ENCODE measurements at regions not wholly inside any gene's neighbourhood (a gene's known extent, or its start where the extent isn't known, plus 50 kb on each side); places are given as distances from the start of the nearest gene placed in this dataset.

GRCh38 chr5:155430192-155430591 is 416.6 kb downstream of the KIF4B start:
- no peak for DNase-seq

DNA sequence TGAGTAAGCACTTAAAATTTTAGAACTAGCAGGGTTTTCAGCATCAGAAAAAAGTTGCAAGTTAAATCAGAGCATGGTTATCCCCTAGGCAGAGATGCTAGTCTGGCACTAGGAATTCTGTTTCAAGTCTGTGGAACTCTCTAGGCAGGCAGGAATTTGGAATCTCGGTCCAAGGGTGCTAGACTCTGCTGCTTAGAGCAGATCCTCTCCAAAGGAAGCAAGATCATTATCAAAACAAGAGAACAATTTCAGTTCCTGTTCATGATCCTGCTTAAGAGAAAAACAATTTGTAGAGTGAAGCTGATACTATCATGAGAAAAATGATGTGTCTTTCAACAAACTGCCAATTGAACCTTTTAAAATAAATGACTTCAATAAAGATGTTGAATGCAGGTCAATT is 420.7 kb downstream of the KIF4B start:
- DNase-seq: no peak

DNA sequence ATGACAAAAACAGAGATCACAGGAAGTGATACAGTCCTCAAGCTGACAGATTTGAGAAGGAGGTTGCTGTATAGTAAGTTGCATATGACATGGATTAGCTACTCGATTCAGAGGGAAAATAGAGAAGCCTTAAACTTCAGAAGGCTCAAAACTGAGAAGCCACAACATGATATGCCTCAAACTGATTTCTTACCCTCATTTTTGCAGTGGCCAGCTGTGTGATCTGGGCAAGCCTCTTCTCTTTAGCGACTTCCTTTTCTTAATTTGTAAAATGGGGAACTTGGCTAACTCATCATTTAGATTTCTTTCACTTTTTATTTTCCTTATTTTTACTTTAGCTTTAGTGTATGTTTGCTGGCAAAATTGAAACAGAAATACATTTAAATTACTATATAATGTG is 421.1 kb downstream of the KIF4B start:
- DNase-seq: no peak

DNA sequence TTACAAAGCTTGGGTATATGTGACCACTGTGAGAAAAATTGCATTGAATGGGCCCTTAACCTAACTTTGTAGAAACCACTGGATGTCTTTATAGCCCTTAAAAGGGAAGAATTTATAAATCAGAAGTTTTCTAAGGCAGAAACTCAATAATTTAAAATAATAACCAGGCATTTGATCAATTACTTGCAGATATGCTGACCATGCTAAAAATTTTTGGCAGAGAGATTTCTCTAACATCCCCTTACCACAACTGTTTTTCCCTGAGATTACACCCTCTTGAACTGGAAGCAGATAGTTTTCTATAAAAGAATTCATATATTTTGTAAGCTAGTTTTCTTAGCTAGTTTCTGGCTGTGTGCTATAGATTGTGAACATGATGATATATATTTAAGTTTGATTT is 428.3 kb downstream of the KIF4B start:
- no peak for DNase-seq

GRCh38 chr5:155451106-155451505 is 437.6 kb downstream of the KIF4B start:
- DNase-seq: no peak

DNA sequence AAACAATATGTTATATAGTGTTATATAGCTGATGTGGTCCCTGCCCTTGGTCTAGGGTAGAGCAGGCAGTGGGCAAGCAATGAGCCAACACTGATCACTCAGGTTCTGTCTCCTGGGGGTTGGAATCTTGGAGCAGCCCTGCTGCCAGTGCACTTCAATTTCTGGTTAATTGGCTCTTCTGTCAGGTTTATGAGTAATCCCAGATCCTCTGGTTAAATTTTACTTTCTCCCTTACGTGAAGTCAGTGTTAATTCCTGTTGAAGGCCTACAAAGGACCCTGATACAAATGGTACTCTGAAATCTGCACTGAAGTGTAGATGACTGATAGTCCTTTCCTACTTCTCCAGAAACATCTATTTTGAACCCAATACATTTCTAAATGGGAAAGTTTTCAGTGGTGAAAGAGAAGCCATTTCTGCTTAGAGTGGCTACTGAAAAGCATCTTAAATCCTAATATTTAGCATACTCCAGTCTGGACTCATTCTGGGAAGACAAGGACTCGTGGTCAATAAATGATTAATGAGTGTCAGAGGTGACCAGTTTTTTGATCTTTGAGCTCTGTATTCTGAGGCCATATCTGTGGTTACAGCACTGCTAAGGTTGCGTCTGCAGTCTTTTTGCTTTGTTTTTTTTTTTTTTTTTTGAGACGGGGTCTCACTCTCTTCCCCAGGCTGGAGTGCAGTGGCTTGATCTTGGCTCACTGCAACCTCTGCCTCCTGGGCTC is 442.4 kb downstream of the KIF4B start:
- no peak for DNase-seq

DNA sequence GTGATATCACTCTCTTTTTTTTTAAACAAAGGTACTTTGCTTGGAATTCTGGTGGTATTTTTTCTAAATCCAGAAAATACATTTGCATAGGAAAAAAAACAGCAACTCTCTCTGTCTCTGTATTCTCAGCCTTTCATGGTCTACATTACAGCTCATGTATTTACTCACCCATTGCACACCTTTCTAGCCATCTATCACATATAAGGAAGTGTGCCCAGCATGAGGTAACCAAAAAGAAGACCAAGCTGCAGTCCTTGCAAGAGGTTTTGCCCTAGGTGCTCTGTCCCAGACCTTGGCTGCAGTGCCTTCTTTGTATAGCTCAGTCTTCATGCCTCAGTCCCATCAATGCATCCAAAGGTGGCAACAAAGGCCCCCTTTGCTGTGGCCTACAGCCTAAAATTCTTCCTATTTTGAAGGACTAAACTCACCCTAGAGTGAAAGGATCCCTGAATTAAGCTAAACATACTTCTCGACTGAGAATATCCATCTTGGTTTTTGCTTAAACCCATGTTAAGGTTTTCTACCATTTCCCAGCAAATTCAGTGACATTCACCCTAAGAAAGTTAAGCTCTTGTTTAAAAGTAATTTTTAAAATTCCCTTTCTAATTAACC is 446.4 kb downstream of the KIF4B start:
- DNase-seq: no peak

GRCh38 chr5:155460501-155460931 is 447.0 kb downstream of the KIF4B start:
- no peak for DNase-seq

DNA sequence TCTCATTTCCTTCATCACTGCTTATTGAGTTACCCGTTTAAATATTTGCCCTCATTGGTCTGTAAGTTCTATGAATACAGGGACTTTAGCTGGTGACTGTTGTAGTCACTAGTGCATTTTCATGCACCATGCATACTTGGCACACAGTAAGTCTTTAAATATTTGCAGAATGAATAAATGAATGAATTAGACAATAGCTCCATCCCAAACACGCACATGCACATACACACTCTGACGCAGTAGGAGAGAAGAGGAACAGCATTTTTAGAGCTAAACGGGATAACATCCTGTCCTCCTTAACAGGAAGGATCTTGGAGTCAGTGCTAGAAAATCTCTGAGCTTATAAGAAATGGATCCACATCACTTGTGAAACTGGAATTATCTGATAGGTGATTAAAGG is 447.7 kb downstream of the KIF4B start:
- no peak for DNase-seq

DNA sequence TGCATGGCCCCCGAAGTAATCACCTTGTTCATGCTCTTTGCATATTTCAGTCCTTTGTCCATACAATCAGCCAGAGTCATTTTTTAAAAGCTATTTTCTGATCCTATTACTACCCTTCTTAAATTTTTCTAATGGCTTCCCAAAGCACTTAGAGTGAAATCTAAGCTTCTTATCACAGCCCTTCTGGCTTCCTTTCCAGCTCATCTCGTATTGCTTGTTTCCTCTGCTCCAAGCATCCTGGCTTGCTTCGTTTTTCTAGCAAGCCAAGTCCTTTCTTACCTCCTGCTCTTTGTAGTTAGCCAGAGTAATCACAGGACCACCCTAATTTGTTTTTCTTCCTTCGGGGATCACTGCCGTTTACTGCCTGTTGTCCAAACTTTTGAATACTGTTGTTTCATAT is 453.3 kb downstream of the KIF4B start:
- DNase-seq: no peak

DNA sequence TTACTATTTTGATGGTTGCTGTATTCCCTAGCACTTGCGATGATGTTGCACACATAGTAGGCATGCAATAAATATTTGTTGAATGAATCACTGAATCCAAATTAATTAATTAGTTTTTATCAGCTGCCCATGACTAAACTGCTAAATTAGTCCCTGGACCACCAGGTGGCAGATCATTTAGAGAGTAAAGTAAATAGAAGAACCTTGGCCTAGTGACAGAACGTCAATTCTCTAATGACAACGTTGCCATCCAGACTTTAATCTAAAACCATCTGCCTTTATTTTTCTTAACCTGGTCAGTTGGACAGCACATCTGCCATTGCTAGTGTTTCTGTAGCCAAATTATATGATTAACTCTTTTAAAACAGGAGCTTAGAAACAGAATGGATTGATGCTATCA is 457.5 kb downstream of the KIF4B start:
- DNase-seq: no peak

- no peak for DNase-seq
Measured at GRCh38 chr5:155472780-155473179, 459.2 kb downstream of the KIF4B start.

DNA sequence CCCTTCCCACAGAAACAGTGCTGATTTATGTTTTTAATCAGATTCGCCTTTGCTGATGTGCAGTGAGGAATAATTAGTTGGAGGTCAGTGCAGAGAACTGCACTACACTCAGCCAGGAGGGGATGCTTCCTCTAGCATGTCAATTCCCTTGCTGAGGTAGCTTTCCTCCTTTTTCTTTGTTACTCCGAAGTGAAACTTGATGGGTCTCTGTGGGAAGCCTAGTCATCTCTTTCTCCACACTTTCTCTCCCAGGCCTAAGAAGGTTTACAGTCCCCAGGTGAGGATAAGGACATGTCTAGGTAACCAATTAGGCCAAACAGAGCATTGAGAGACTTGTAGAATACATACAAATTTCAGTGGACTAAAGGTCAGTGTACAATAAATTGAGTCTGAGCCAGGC is 461.8 kb downstream of the KIF4B start:
- DNase-seq: no peak

- DNase-seq: no peak
Measured at GRCh38 chr5:155480731-155481131, 467.2 kb downstream of the KIF4B start.

- DNase-seq: no peak
Measured at GRCh38 chr5:155481182-155481581, 467.6 kb downstream of the KIF4B start.

- no peak for DNase-seq
Measured at GRCh38 chr5:155482428-155482827, 468.9 kb downstream of the KIF4B start.

- DNase-seq: peak; percentile 24
Measured at GRCh38 chr5:155485386-155485785, 471.8 kb downstream of the KIF4B start.

GRCh38 chr5:155489949-155490348 is 476.4 kb downstream of the KIF4B start:
- DNase-seq: no peak

GRCh38 chr5:155492191-155492590 is 478.6 kb downstream of the KIF4B start:
- DNase-seq: no peak

DNA sequence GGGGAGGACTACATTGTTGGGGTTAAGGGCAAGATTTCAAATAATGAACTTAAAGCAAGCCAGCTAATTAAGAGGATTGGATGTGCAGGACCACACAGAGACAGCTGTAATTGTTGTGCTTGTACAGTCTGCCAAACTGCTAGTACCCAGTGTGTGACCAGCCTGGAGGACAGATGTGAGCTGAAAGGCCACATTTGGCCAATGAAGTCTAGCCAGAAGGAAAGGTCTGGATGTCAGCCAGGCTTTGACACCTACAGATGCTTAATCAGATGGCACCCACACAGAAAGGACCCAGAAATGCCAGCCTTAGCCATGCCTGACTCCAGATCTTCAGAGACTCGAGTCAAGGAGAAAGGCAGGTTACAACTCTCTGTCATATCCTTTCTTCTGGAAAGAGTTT is 491.1 kb downstream of the KIF4B start:
- no peak for DNase-seq

DNA sequence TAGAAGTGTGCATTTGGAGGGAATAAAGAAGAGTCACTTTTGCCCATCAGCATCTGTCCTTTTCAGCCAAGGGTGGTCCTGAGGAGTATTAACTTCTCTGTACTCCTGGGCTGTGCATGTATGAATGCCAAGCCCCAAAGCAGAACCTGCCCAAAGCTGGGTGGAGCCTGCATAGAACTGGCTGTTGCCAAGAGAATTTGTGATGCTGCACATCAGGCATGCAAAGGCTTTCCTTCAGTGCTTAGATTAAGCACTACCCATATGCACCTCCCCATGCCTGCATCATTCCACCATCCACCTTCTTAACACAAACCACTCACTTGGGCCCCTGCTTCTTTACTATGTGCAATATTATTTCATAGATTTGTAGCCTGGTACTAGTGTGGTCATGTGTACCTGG is 493.8 kb downstream of the KIF4B start:
- DNase-seq: no peak

DNA sequence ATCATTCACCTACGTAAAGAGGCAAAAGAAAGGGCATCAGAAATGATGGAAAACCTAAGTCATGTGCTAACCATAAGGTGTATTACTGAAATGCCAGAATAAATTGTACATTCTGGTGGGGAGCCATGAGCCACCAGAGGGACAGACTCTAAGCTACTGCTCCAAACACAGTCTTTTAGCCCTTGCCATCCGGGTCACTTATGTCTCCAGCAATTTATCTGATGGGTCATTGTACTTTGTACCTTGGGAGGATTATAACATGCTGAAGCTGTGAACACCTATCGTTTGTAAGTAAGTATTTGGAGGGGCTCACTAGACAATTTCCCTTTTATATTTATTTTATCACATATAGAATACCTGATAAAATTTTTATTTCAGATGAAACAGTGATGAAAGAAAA is 495.1 kb downstream of the KIF4B start:
- DNase-seq: no peak

GRCh38 chr5:155512329-155512728 is 498.8 kb downstream of the KIF4B start:
- DNase-seq: no peak

DNA sequence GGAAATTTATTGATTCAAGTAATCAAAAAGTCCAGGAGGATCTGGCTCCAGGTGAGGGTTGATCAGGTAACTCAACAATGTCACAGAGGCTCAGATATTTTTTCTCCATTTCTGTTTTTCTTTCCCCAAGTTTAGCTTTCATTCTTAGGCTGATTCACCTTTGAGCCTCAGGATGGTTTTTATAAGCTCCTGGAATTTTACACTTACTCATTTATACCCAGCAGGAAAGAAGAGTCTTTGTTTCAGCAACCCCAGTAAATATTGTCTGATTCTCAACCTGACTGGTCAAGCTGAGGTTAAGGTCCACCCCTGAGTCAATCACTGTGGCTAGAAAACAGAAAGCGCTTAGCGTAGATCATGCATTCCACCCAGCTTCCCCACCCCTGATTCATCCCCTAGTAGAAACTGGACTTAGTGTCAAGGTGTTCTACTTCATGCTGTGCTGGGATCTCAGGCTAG is 500.6 kb downstream of the KIF4B start:
- DNase-seq: no peak

DNA sequence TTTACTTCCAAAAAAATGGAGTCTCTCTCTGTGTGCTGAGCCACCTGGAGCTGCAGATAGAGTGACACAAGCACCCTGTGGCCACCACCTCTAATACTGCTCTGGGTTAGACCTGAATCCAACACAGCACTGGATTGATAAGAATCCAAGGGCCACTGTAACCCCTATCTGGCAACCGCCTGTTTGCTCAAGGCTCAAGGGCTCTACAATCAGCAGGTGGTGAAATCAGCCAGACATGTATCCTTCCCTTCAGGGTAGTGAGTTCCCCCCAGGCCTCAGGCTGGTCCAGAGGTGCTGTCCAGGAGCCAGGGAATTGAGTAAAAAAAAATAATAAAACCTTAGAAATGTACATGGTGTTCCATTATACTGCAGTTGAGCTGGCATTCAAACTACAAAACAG is 509.0 kb downstream of the KIF4B start:
- no peak for DNase-seq
